Eye (tissue), 1 donor: ENCODE measurements at regions not wholly inside any gene's neighbourhood (a gene's known extent, or its start where the extent isn't known, plus 50 kb on each side); places are given as distances from the start of the nearest gene placed in this dataset.
"Not testable (repeated sequence)": the region's sequence is repeated elsewhere in the genome, so short reads cannot be mapped to it uniquely, and the experiment has no call there.

Source experiments
- DNase-seq: peaks from one replicate; pipeline ENCODE4 v3.0.0-alpha.2; 2015

DNA sequence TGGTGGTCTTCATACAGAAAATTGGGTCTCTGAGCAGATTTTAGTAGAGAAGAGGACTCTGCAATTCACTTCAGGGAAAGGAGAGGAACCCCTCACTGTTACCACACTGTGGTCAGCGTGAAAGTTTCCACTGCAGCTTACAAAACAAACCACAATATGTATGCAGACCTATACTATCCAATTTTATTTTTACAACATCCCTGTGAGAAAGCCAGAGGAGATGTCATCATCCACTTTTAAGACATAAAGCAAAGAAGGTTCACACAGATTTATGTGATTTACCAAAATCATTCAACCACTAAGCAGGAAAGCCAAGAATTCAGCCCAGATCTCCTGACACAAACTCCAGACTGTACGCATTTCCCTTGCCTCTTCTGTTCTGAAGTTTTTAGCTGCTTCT is 442.4 kb downstream of the FRK start:
- no peak for DNase-seq

DNA sequence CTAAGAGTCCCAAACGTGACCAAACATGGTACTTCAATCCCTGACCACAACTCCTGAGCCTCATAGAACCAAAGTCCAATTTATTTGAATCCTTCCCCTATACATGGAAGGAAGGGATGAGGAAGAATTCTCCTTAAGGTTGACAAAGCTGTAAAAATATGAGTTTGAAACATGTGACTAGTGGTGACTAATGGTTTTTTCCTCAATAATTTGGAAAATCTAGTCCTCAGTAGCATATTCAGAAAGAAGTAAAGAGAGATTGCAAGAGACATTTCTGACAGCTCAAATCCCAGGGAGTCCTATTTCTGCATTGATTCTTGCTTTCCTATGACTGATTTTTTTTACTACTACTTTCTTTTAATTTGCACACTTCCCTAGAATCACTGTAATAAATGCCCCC is 443.7 kb downstream of the FRK start:
- no peak for DNase-seq

DNA sequence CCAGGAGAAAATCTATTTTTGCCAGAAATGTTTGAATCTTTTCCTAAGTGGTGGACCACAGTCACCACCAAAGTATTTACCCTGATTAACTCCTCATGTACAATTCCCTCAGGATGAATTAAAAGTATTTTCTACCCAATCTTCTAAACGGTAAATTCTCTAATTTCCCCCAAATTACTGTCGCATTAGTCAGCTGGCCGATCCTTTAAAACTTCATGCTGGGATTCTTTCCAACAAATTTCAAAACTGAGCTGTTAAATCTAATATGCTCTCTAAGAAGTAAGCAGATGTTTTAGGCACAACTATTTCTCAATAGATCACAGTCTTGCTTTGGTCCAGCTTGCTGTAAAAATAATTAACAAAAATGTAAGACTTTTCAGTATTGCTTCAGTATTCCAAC is 447.2 kb downstream of the FRK start:
- DNase-seq: peak; percentile 42

DNA sequence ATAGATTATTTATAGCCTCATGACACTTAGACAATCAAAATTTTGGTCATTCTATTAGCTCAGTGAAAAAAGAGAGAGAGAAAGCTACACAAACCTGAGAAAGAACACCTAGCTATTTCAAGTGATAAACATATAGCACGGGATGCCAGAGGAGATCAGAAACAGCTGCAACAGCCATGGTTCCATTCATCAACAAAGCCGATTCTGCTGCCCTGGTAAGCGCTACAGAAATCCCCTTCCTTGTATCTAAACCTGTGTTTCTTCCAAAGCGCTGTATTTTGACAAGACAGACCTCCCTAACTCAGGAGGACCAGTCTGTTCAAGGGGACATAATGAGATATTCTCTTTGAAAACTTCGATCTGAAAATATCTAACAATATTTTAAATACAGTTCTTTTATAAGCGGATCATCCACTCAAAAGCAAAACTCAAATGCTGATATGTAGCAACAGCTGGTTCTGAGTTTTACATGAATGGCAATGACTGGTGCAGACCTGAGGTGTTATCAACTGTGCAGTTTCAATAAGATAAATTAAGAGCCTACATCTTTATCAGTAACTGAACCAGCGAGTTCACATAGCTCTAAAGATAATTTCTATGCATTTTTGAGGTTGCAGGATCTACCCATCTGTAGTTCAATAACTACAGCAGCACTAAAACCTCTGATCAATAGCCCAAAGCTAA is 447.8 kb downstream of the FRK start:
- no peak for DNase-seq

DNA sequence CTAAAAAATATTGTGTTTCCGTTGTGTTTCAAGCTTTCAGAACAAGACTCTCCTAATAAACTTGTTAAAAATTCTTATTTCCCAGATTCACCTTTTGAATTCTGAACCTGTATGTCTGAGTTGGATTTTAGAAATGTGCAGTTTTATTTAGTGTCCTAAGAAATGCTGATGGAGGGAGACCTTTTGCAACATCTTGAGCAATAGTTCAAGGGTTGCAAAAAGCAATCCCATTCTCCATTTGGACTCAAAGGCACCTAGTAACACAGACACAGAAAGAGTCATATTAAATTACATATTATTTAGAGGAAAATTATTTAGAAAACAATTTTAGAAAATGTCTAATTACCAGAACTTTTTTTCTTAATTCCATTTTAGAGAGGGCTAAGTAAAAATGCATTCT is 448.5 kb downstream of the FRK start:
- DNase-seq: no peak

DNA sequence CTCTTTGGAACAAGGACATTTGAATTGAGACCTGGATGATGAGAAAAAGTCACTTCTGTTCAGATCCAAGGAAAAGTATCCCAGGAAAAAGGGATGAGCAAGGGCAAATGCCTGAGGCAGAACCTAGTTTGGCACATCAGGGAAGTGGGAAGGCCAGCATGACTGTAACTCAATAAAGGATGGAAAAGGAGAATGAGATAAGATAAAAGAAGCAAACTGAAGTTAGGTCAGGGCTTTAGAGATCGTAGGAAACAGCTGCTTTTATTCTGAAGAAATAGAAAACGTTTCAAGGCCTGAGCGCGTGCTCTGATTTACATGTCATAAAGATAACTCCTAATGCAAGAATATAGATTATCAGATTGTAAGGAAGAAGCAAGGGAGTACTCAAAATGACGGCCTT is 450.0 kb downstream of the FRK start:
- no peak for DNase-seq

DNA sequence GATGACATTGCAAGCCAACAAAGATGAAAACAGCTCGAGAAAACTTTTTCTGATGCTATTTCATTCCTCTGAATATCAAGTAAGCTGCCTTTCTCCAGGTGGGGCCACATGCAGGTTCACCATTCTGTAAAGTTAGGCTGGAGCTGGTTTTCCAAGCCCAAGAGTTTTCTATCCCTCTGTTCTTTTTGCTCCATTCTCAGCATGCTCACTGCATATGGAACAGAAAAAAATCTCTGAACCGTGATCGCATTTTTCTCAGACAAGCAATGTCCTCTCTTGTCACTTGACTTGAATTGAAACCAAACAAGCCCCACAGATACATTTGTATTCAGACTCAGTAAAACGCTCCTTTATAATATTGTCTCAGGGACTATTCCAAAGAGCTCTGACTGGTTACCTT is 451.6 kb downstream of the FRK start:
- no peak for DNase-seq

DNA sequence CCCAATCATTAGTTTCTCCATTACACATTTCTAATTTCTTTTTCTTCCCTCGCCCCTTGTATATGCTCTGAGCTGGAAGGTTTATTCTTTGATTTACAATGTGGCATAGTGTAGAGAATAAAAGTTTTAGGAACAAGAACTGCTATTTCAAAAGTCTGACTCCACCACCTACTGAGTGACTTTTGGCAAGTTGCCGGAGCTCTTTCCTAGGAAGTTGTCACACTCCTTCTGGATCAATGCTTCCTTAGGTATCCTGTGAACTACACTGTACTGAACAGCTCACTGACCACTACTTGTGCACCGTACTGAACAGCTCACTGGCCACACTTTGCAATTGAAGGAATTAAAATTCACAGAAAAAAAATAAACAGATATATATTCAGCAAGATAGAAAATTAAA is 458.2 kb downstream of the FRK start:
- peak; percentile 19 for DNase-seq

DNA sequence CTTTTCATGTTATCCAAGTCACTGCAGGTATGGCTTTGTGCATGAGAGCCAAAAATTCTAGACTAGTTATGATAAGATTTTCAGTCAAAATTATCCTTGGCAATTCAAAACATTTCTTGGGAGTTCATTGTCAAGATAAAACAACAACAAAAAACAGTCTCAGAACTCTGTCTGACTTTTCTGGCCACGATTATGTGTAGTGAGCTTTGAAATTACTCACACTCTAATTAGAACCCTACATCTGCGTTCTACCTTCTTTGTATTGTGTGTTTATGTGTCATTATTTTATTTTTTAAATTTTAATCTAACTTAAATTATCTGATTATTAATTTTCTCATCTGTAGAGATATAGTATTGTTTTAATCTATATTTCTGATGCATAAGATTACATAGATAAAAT is 459.2 kb downstream of the FRK start:
- DNase-seq: no peak

DNA sequence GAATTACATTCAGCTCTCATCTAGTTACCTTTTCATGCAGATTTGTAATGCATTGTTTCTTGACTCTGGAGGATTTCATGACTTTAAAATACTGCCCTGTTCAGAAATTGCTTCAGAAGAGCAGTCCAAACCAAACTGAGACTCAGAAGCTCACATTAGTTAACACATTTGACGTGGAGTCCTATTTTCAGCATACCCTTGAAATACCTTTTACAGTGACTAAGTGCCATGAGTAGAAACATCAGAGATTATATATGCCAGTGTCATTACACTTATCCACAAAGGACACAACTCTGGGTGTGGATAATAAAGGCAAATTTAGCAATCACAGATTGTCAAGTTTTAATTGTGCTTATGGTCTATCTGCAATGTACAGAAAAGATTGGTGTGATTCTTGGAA is 459.6 kb downstream of the FRK start:
- DNase-seq: no peak

DNA sequence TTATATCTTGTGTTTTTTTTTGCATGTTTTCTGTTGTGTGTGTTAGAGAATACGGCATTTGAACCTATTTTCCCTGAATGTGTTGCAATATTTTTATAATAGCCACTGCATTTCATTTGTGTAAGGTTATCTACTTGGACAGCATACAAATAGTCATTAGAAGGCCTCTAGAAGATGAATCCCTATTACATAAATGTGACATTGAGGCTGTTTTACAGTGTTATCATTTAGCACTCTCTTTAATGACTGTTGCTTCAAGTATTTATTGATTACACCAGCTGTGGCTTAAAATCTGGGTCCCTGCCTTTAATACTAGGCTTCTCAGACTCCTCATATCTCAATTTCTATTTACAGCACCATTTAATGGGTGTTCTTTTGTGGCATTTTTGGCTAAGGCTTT is 465.8 kb downstream of the FRK start:
- DNase-seq: no peak

DNA sequence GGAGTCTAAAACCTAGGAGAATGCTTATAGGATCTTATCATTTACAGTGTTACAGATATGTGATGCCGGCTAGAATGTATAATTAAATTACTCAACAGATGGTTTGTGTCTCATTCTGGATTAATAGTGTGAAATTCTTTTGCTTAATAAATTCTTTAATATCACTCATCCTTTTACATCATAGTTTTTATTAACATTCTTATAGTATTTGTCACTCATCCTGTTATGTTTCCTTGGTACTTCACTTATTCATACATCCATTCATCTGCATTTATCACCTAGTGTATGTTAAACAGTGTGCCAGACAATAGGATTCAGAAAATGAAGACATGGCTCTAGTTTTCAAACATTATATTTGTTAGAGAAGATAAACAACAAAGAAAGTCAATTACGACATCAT is 468.7 kb downstream of the FRK start:
- DNase-seq: no peak

DNA sequence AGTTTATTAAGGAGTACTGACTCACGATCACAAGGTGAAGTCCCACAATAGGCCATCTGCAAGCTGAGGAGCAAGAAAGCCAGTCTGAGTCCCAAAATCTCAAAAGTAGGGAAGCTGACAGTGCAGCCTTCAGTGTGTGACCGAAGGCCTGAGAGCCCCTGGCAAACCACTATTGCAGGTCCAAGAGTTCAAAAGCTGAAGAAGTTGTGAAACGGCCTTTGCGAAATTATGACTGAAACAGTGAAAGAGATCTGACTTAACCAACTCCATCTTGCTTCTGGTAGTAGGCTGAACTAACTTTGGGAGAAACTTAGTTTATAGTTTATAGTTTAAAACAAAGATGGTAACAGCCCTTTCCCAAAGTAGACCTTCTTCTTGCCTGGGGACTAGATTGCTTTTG is 471.6 kb downstream of the FRK start:
- DNase-seq: not testable (repeated sequence)

DNA sequence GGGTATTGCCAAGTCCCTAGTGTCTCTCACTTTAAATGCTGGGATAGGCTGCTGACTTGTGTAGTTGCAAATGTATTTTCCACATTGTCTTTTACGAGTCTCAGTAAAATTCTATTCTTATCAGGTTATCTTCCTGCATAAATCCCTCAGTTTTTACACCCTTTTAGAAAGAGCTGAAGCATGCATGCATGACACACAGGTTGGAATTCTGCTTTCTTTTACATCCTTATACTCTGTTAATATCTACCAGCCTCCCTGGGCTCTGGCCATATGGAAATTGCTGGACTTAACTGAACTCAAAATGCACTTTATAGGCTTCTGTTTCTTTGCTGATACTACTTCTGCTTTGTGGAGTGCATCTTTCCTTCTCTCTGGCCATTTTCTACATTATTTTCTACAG is 477.4 kb downstream of the FRK start:
- no peak for DNase-seq

DNA sequence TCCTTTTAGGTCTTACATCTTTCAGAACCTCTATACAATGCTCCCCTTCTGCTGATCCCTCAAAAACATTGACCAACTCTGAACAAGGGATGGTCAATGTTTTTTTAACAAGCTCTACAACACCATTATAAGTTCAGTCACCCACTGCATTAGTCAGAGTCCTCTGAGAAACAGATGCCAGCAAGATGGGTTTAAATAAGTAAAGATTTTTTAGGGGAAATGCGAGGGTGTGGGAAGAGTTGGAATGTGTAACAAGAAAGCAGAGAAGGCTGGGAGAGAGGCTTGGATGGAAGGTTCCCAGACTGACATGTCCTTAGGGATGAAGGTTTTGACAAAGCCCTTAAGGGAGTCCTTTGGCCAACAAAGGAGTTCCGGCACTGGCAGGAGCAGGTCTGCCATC is 478.3 kb downstream of the FRK start:
- DNase-seq: no peak

DNA sequence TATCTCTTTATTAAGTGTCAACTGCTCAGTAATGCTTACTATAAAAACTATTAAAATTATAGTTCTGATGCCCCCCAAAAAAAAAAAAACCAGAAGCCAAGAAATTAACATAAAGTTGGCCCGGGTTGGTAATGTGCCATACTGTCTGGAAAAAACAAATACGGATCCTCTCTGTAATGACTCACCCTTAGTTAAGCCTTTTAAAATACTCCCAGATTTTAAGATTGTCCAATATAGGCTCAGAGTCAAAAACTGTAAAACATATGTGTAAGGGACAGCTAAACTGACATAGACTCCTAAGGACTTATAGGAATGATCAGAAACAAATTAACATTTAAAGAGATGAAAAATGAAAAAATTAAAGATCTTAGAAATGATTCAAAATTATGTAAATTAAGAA is 481.1 kb downstream of the FRK start:
- DNase-seq: not testable (repeated sequence)

DNA sequence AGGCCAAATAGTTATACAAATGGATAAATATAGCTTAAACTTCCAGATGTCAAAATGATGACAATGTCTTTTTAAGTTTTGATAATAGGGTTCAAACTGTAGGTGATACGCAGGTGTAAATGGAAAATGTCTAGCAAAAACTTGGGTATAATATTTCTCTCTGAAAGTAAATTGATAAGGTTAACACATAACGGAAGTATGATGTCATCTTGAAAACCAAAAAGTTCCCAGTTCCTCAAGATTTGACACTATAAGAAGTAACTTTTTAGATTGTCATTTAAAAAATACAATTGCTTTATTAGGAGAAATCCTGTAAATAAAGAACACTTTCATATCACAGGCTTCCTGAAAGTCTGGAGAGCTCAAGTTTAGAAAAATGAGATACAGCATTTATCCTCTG is 483.4 kb downstream of the FRK start:
- DNase-seq: no peak

DNA sequence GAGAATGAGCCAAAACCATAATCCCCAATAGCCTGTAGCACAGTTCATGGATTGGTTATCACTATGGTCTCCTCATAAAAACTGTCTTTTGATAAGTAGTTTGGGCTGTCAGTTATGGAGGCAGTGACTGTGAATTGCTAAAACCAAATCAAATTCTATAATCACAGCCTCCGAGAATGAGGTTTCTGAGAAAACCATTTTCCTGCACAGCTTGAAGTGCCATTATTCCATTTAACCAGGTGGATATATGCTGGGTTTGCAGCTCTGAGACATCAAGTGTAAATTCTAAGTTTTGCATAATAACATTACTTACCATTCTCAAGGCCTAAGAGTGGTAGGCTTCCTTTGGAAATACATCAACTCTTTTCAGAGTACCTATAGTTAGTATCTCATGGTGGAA is 485.4 kb downstream of the FRK start:
- DNase-seq: no peak

DNA sequence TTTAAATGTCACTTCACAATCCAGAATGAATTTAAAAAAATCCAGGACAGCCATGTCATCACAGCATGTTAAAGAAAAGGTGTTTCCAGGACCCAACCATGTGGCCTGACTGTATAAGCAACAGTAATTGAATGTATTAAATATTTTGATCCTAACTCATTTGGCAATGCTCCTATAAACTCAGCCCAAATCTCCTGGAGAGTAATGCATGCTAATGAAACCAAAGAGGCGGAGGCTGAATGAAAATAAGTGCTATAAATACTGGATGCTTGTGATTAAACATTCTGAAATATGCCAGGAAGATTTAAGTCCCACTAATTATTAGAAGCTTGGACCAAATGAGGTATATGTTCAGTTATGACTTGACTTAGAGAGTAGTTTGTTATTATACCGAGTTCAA is 486.8 kb downstream of the FRK start:
- DNase-seq: no peak

DNA sequence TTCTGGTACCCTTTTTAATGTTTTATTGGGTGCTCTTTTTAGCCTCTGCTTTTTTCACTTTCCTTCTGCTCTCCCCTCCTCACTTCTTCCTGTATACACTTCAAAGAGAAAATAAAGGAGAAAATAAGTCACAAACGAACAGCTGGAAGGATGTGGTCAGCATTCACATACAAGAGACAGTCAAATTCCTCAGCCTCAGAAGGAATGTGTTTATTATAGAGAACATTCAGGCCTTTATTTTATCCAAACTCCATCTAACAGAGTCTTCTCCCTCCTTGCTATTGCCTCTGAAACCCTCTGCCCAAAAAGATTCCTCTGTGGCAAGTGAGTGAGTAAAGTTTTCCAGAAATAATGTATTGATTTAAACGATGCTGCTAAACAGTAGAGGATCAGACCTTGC is 490.4 kb downstream of the FRK start:
- DNase-seq: no peak

DNA sequence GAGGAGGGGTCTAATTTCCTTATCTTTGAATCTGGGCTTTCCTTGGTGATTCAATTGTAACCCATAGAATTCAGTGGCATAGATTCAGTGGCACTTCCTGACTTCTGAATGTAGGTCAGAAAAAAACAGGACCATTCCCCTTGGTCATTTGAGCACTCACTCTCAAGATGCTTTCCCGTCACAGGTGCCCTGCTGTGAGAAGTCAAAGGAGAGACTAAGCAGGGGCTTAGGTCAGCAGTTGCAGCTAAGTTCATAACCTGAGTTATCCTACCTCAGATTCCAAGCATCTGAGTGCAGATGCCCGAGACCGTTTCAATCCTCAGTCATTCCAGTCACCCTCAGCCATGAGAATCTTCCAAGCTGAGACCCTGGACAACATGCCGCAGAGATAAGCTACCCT is 506.6 kb downstream of the FRK start:
- no peak for DNase-seq

DNA sequence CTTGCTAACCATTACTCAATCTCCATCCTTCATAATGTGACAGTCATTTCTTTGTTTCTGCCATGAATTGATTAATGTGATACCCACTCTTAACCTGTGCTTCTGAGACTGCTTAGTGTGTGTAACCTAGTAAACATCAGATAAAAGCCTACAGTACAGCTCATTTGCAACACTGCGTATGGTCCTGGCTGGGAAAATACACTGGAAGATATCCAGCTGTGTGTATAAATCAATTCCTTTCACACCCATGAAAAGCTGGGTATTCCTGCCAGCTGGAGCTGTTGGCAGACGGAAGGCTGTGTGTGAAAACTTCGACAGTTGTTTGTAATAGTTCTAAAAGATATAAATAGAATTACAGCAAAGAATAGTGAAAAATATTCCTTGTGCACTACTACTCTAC is 509.2 kb downstream of the FRK start:
- peak; percentile 36 for DNase-seq

DNA sequence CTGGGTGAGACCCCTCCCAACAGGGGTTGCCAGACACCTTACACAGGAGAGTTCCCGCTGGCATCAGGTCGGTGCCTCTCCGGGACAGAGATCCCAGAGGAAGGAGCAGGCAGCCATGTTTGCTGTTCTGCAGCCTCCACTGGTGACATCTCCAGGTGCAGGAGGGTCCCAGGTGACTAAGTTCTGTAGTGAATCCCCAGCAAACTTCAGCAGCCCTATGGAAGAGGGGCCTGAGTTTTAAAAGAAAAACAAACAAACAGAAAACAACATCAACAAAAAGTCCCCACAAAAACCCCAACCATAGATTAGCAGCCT is 515.1 kb downstream of the FRK start:
- no peak for DNase-seq

DNA sequence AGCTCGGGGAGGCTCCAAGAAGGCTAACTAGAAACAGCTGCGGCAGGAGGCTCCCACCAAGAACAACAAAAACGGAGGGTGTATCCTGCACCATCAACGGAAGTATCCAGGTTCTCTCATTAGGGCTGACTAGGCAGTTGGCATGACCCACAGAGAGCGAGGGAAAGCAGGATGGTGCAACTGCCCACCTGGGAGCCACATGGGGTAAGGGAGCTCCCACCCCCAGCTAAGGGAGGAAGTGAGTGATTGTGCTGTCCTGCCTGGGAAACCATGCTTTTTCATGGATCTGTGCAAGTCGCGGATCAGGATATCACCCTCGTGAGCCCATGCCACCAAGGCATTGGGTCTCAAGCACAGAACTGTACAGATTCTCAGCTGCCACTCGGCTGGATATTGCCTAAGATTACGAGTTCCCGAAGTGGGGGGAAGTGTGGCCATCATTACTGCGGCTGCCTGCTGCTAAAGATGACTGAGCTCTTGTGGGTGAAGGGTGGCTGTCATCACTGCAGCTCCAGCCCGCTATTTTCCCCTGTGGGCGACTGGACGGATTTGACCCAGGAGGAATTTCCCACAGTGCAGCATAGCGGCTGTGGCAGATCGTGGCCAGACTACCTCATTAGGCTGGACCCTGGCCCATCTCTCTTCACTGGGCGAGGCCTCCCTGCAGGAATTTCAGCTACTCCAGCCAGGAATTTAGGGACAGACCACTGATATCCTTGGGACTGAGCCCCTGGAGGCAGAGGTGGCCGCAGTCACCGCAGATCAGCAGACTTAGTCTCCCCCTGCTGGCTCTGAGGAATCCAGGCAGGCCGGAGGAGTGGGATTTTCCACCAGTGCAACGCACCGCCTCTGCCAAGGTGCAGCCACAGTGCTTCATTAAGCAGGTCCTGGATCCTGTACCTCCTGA is 515.7 kb downstream of the FRK start:
- DNase-seq: no peak
